ENCODE measurements at regions not wholly inside any gene's neighbourhood (a gene's known extent, or its start where the extent isn't known, plus 50 kb on each side); places are given as distances from the start of the nearest gene placed in this dataset.
"Not testable (repeated sequence)": the region's sequence is repeated elsewhere in the genome, so short reads cannot be mapped to it uniquely, and the experiment has no call there.

- peak; percentile 63 for DNase-seq (ENCODE audit: low read depth)
These were observed 1092.1 kb downstream of the TMEM121 start for GRCh38 chr14:106618471-106618951.

GRCh38 chr14:106619606-106620005 is 1093.2 kb downstream of the TMEM121 start:
- DNase-seq (ENCODE audit: low read depth), result no peak

- no peak for DNase-seq (ENCODE audit: low read depth)
These were observed 1094.0 kb downstream of the TMEM121 start for GRCh38 chr14:106620368-106620767.

GRCh38 chr14:106622200-106622745 is 1095.9 kb downstream of the TMEM121 start:
- DNase-seq (ENCODE audit: low read depth), result no peak

DNA sequence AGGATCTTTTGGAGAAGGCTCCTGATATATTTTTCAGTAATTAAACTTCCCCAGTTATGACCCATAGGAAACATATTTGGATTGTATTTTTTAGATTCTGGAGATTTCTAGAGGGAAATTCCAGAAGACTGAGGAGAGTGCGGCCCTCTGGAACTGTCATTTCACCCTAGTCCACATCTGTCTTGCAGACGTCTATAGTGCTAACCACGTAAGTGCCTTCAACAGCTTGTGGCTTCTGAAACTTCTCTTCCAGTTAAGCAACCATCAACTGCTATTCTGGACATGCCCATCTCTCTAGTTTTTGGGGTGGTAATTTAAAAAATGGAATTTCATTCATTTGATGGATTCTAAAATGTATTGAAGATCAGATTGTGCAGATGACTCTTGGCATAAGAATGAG is 1098.8 kb downstream of the TMEM121 start:
- DNase-seq (ENCODE audit: low read depth), result no peak

GRCh38 chr14:106626469-106626868 is 1100.1 kb downstream of the TMEM121 start:
- DNase-seq (ENCODE audit: low read depth), result not testable (repeated sequence)

DNA sequence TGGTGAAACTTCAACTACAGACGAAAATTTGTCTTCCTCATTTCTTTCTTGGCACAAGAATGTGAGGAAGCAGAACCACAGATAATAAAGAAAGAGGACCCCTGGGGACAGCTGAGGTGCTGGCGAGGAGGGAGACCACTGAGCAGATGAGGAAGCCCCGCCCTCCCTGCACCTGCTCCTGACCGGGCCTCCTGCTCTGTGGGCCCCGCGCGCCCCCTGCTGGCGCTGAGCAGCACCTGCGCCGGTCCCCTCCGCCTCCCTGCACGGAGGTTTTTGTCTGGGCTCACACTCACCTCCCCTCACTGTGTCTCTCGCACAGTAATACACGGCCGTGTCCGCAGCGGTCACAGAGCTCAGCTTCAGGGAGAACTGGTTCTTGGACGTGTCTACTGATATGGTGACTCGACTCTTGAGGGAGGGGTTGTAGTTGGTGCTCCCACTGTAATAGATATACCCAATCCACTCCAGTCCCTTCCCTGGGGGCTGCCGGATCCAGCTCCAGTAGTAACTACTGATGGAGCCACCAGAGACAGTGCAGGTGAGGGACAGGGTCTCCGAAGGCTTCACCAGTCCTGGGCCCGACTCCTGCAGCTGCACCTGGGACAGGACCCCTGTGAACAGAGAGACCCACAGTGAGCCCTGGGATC is 1100.7 kb downstream of the TMEM121 start:
- DNase-seq (ENCODE audit: low read depth), result peak; percentile 36

DNA sequence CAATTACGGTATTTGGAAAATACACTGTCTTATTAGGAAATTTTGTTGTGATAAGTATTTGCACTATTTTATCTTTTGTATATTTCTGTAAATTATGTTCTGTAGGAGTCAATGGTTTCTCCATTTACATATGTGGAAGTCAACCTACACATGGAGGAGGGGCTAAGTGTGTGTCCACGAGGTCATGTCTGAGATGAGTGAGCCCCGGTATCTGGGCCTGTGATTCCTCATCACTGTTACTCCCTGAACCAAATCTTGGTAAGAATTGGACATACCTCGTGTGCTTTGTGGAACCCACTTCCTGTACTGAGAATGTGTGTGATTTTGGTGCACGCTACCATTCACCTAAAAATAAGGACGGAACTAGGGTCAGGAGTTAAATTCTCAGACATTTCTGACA is 1105.5 kb downstream of the TMEM121 start:
- DNase-seq (ENCODE audit: low read depth), result no peak

DNA sequence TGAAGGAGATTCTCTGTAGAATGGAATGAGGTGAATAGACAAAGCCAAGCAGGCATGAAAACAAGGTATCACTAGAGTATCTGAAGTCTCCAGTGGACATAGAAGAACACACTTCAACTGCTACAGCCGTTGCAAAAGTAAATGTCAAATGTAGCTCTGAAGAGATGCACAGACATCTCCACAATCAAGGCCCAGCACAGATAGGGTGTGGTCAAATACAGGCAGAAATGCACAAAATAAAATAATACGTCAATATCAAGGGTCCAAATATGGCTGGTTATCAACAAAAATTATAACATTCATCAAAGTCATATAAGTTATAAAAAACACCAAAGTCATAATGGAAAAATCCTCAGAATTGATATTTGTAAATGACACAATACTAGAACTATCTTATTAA is 1107.3 kb downstream of the TMEM121 start:
- no peak for DNase-seq (ENCODE audit: low read depth)

GRCh38 chr14:106635569-106635968 is 1109.2 kb downstream of the TMEM121 start:
- DNase-seq (ENCODE audit: low read depth), result no peak

DNA sequence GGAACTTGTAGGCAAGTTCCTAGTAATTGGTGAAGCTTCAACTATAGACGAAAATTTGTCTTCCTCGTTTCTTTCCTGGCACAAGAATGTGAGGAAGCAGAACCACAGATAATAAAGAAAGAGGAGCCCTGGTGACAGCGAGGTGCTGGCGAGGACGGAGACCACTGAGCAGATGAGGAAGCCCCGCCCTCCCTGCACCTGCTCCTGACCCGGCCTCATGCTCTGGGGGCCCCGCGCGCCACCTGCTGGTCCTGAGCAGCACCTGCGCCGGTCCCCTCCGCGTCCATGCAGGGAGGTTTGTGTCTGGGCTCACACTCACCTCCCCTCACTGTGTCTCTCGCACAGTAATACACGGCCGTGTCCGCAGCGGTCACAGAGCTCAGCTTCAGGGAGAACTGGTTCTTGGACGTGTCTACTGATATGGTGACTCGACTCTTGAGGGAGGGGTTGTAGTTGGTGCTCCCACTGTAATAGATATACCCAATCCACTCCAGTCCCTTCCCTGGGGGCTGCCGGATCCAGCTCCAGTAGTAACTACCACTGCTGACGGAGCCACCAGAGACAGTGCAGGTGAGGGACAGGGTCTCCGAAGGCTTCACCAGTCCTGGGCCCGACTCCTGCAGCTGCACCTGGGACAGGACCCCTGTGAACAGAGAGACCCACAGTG is 1112.5 kb downstream of the TMEM121 start:
- not testable (repeated sequence) for DNase-seq (ENCODE audit: low read depth)

GRCh38 chr14:106642090-106642489 is 1115.7 kb downstream of the TMEM121 start:
- DNase-seq (ENCODE audit: low read depth), result no peak

DNA sequence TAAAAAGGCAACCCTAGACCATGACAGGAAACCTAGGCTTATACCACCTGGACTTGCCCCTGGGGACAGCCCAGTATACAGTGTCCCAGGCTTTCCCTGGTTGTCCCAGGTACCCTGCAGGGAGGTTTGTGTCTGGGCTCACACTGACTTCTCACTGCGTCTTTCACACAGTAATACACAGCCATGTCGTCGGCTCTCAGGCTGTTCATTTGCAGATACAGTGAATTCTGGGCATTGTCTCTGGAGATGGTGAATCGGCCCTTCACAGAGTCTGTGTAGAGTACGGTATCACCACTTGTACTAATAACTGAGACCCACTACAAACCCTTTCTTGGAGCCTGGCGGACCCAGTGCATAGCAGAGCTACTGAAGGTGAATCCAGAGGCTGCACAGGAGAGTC is 1116.6 kb downstream of the TMEM121 start:
- DNase-seq (ENCODE audit: low read depth), result not testable (repeated sequence)

DNA sequence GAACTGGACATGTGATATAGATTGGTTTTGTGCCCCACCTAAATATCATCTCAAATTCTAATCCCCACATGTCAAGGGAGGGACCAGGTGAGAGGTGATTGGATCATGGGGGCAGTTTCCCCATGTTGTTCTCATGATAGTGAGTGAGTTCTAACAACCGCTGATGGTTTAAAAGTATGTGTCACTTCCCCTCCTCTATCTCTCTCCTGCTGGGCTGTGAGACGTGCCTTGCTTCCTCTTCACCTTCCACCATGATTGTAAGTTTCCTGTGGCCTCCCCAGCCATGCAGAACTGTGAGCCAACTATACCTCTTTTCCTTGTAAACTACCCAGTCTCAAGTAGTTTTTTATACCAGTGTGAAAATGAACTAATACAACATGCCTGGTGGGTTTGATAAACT is 1122.5 kb downstream of the TMEM121 start:
- not testable (repeated sequence) for DNase-seq (ENCODE audit: low read depth)

DNA sequence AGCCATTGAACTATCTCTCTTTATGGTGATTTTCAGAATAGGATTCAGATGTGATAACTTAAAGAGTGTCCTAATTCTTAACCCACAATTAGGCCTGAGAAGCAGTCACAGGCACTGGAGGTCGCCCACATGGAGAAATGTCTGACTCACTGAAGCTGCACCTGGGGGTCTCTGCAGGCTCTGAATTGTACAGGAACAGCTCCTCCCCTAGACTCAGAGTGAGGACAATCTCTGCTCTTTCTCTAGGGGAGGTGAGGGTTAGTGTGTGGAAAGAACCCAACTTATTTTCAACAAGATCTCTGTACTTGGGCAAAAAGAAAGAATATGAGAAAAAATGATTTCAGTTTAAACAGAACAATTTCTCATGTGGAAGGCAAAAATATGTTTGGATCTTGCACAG is 1124.6 kb downstream of the TMEM121 start:
- no peak for DNase-seq (ENCODE audit: low read depth)

DNA sequence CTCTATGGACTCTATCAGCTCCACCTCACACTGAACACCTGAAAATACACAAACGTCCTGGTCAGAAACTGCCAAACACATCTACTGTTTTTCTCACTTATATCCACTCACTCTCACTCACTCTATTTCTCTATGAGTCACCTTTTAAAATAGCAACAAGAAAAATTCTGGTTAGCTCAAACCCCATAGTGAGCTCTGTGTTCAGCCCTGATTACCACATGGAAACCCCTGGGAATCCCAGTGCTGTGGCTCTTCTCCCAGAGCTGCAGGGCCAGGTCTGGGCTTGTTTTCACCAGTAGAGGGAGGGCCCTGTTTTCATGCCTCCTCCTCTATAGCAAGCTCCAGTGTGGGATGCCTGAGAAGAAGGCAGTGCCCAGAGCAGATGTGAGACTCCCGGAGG is 1126.1 kb downstream of the TMEM121 start:
- DNase-seq (ENCODE audit: low read depth), result no peak

GRCh38 chr14:106657460-106657859 is 1131.1 kb downstream of the TMEM121 start:
- DNase-seq (ENCODE audit: low read depth), result peak; percentile 44

DNA sequence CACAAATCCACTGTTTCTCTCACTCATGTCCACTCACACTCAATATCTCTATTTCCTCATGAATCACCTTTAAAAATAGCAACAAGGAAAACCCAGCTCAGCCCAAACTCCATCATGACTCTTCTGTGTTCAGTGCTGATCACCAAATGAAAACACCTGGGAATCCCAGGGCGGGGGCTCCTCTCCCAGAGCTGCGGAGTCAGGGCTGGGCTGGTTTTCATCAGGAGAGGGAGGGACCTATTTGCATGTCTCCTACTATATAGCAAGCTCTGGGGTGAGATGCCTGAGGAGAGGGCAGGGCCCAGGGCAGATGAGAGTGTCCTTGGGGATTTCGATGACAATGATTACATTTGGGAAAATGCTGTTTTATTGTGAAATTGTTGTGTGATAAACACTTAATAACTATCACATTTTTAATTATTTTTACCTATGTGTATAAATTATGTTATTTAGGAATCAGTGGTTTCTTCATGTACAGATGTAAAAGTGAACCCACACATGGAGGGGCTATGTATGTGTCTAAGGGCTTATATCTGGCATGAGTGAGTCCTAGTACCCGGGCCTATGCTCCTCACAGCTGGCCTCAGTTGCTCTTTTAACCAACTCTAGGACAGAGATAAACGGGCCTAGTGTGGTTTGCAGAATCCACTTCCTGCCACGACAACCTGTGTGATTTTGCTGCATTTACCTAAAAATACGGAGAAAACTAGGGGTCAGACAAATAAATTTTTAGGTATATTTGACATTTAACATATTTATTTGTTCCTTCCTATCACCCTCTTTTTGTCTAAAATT is 1131.9 kb downstream of the TMEM121 start:
- not testable (repeated sequence) for DNase-seq (ENCODE audit: low read depth)

GRCh38 chr14:106661561-106661960 is 1135.2 kb downstream of the TMEM121 start:
- peak; percentile 33 for DNase-seq (ENCODE audit: low read depth)

DNA sequence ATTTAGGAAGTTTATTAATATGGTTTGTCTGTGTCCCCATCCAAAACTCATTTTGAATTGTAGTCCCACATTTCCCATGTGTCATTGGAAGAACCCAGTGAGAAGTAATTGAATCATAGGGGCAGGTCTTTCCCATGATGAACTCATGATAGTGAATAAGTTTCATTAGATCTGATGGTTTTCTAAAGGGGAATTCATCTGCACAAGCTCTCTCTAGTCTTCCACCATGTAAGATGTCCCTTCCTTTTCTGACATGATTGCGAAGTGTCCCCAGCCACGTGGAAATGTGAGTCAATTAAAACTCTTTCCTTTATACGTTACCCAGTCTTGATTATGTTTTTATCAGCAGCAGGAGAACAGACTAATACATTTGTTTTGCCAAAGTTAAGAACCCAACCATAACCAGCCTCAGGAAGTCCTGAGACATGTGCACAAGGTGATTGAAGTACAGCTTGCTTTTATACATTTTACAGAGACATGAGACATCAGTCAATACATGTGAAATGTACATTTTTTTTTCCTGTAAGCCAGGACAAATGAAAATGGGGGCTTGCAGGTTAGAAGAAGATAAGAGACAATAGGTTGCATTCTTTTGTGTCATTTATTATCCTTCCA is 1136.7 kb downstream of the TMEM121 start:
- no peak for DNase-seq (ENCODE audit: low read depth)

GRCh38 chr14:106663805-106664410 is 1137.5 kb downstream of the TMEM121 start:
- DNase-seq (ENCODE audit: low read depth), result peak; percentile 27

DNA sequence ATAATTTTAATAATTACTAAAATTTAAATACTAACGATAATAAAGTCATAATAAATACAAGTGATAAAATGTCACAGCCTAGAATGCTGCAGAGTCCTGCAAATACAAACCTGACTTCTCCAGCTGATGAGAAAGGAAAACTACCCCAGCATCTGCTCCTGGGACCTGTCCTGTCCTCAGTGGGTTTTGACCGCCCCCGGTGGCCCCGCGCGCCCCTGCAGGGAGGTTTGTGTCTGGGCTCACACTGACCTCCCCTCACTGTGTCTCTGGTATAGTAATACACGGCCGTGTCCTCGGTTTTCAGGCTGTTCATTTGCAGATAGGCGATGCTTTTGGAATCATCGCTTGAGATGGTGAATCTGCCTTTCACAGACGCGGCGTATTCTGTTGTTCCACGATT is 1139.4 kb downstream of the TMEM121 start:
- peak; percentile 11 for DNase-seq (ENCODE audit: low read depth)
